ENCODE measurements at regions not wholly inside any gene's neighbourhood (a gene's known extent, or its start where the extent isn't known, plus 50 kb on each side); places are given as distances from the start of the nearest gene placed in this dataset.

DNA sequence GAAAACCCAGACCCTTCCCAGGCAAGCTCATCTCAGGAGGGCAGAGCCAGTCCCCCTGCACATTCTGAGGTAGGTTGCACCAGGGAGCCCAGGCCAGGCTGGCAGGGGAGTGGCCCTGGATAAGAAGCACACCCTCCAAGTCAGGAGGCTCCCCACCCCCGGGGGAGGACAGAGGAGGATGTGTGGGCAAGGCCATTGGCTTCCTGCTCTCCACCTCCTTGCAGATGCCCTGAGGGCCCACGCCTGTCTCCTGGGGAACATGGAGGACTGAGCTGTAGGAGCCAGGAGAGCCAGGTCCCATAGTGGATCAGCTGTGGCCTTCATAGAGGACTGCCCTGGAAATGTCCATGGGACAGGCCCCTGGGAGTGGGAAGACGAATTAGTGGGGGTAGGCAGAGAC, 126.7 kb downstream of the IRF8 start:
- DNase-seq (peak in 1 of 6 donors; percentile 24), ATAC-seq (no peak), FAIRE-seq (no peak)
- H3K27ac ChIP-seq, result no peak overlapping the region
- H3K36me3 ChIP-seq, result no peaks in the 10 kb centered on the region
- no peaks in the 10 kb centered on the region for H3K4me1 ChIP-seq
- whole genome bisulfite sequencing, 2 donors, result 65% methylated on average over 3 of the region's 3 CpGs
- no peak overlapping the region for H3K4me3 ChIP-seq
- intact Hi-C loops (cut with DNase I), result no loop called here
- H3K27me3 ChIP-seq, result peaks cover 0 to 3% (median 0%) of the 10 kb centered on the region in 4 donors
- TF ChIP-seq, protein P1, sequence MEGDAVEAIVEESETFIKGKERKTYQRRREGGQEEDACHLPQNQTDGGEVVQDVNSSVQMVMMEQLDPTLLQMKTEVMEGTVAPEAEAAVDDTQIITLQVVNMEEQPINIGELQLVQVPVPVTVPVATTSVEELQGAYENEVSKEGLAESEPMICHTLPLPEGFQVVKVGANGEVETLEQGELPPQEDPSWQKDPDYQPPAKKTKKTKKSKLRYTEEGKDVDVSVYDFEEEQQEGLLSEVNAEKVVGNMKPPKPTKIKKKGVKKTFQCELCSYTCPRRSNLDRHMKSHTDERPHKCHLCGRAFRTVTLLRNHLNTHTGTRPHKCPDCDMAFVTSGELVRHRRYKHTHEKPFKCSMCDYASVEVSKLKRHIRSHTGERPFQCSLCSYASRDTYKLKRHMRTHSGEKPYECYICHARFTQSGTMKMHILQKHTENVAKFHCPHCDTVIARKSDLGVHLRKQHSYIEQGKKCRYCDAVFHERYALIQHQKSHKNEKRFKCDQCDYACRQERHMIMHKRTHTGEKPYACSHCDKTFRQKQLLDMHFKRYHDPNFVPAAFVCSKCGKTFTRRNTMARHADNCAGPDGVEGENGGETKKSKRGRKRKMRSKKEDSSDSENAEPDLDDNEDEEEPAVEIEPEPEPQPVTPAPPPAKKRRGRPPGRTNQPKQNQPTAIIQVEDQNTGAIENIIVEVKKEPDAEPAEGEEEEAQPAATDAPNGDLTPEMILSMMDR (IDR thresholded peaks at IDR 0.05), result no peak
- no peaks in the 10 kb centered on the region for H3K9me3 ChIP-seq

DNA sequence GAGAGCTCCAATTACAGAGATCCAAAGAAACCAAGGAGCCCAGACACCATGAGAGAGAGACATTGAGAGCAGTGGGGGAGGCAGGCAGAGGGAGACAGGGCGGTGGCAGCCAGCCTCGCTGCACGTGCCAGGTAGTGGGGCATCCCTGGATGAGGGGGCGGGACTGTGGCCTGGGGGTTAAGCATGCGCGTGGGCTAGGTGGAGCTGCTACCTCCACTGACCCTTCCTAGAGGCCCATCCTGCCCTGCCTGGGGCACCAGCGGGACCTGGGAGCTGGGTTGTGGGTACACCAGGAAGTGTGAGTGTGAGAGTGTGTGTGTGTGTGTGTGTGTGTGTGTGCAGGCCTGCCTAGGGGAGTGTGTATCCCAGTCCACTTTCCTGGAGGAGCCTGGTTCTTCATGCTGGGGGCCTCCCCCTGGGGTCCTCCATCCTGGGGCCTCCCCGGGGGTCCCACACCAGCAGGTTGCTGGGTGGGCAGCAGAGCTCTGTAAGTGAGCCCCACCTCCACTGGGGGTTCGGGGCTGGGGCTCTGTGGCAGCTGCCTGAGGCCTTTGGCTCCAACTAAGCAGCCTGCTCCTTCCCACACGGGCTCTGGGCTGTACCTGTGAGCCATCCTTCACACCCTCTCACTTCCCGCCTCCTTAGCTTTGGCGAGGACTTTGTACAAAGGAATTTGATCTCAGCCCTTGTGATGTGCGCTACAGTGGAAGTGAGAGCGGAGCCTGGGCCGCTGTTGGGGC, 127.4 kb downstream of the IRF8 start:
- FAIRE-seq, result no peak
- WGBS, 2 donors, result 69 to 80% methylated on average over 14 to 15 of the region's 15 CpGs
- TF ChIP-seq, protein P1 (IDR thresholded peaks at IDR 0.05), result no peak
- Histone ChIP-seq H3K4me3 (no peak overlapping the region), H3K36me3 (no peaks in the 10 kb centered on the region), H3K9me3 (no peaks in the 10 kb centered on the region), H3K4me1 (no peaks in the 10 kb centered on the region), H3K27ac (no peak overlapping the region), H3K27me3 (peaks cover 0 to 3% (median 0%) of the 10 kb centered on the region in 4 donors)
- peak in 1 of 6 donors; percentile 34 for DNase-seq
- intact Hi-C loops (cut with DNase I), result no loop called here
- no peak for ATAC-seq

DNA sequence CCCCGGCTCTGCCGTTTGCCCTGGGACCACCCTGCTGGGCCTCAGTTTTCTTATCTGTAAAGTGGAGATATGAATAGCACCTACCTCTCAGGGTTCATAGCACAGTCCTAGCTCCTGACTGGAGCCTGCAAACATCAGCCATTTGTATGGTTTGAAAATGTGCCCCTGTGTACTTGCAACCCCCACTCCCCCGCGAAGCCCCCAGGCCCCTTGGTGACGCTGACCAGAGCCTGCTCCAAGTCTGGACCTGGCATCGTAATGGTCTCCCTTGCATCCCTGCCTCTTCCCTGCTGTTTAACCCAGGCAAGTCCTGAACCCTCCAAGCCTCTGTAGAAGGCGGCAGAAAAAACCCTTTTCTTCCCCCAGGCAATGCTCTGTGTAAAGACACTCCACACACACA, 128.0 kb downstream of the IRF8 start:
- Histone ChIP-seq H3K27me3 (peaks cover 0 to 3% (median 0%) of the 10 kb centered on the region in 4 donors), H3K9me3 (no peaks in the 10 kb centered on the region), H3K36me3 (no peaks in the 10 kb centered on the region), H3K4me3 (no peak overlapping the region), H3K4me1 (no peaks in the 10 kb centered on the region), H3K27ac (no peak overlapping the region)
- no peak for FAIRE-seq
- DNase-seq, result no peak
- ATAC-seq, result no peak
- TF ChIP-seq, protein P1 (IDR thresholded peaks at IDR 0.05), result no peak
- 60 to 65% methylated on average over 7 of the region's 7 CpGs for WGBS, 2 donors
- intact Hi-C loops (cut with DNase I), result no loop called here

DNA sequence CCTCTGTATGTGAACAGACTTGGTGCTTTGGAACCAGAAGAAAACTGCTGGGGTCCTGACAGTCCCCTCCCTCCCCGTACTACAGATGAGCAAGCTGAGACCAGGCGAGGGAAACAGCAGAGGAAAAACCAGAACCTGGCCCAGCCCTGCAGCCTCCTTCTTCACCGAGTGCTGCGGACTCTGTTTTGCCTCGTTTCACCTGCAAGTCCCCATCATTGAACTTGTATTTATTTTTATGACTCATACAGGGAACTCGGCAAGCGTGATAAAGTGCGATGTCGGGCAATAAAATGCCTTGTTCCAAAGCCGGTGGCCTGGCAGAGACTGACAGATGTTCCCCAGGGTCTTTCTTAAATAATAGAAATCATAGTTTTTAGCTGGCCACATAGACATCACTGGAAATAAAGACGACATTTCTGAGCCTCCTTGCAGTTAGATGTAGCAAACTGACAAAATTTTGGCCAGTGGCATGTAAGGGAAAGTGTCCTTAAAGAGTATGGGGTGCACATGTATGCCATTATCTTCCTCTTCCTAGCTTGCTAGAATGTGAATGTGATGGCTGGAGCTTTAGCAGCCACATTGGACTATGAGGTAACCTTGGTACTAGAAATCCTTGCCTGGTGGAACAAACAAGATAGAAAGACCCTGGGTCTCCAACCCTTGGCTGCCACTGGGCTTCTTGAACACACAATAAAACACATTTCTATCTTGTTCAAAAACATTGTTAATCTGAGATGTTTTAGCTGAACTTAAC, 128.6 kb downstream of the IRF8 start:
- DNase-seq (no peak), ATAC-seq (no peak), FAIRE-seq (no peak)
- H3K4me3 ChIP-seq, result no peak overlapping the region
- no peaks in the 10 kb centered on the region for H3K9me3 ChIP-seq
- intact Hi-C loops (cut with DNase I), result no loop called here
- no peaks in the 10 kb centered on the region for H3K36me3 ChIP-seq
- no peaks in the 10 kb centered on the region for H3K4me1 ChIP-seq
- WGBS, 2 donors, result 73 to 77% methylated on average over 11 of the region's 11 CpGs
- H3K27me3 ChIP-seq, result peaks cover 0 to 3% (median 0%) of the 10 kb centered on the region in 4 donors
- no peak overlapping the region for H3K27ac ChIP-seq
- TF ChIP-seq, protein P1 (IDR thresholded peaks at IDR 0.05), result no peak

All from pancreas (tissue), 10 donors.